Suppressor macrophage treated with lipopolysaccharide for 4 hours (primary cell): ENCODE measurements at regions not wholly inside any gene's neighbourhood (a gene's known extent, or its start where the extent isn't known, plus 50 kb on each side); places are given as distances from the start of the nearest gene placed in this dataset.

Experiments used
- DNase-seq: peaks from one replicate; pipeline ENCODE4 v3.0.0-alpha.2; 2020

DNA sequence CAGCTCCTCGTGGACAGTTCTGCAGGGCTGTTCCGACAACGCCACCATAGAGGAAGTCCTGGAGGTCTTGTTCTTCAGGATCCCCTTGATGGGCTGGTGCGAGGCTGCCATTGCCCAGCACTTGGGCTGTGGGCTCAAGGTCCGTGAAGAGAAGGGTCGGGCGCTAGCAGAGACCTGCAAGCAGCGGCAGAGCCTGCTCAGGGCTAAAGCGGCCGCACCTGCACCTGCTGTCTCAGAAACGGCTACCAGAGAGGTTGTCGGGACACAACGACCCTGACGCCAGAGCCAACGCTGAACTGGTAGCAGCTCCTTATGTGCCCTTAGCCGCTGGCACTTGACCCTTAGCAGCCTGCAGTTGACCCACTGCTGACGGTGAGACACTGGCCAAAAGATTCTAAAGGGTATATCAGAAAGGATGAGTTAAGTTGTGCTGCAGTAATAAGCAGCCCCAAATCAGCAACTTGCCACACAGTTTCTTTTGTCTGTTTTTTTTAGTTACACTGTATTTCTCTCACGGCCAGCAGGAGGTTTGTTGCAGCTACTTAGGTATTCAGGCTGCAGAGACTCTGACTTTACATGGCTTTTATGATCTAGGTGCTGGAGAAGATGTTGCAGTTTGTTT, 55.5 kb upstream of the ST6GAL2 start:
- no peak for DNase-seq

GRCh38 chr2:106943468-106944200, 57.7 kb upstream of the ST6GAL2 start:
- no peak for DNase-seq

DNA sequence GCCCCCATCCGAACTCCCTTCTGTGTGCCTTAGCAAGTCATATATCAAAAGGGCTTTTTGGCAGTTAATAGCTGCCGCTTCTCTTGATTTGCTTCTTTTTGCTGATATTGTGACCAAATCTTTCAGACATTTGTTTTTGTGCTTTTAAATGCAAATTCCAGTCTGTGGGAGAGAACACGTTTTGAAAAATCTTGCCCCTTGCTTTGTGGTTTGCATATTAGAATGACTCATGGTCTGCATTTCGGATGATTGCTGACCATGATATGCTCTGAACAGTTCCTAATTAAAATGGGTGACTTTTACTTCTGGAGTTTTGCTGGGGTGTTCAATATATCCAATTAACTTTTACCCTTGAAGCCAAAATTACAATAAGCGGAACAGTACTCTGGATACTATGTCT, 58.2 kb upstream of the ST6GAL2 start:
- DNase-seq, result no peak

GRCh38 chr2:106948540-106948939, 62.6 kb upstream of the ST6GAL2 start:
- DNase-seq, result no peak

GRCh38 chr2:106953236-106953635, 67.3 kb upstream of the ST6GAL2 start:
- no peak for DNase-seq

DNA sequence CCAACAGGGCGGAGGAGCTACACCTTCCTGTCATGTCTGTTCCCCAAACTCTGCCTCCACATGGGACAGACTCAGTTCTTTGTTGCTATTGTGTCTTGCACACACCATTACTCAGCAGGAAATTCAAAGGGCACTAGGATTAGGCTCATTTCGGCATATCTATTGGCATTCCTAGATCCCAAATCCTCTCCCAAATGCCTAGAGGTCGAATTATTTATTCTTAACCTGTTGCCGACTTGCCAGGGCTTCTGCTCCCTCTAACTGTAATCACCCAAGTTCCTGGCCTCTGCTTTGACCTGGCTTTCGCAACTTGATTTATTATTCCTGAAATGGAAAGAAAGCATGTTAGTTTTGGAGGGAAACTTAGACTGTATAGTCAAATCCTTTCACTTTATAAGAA, 67.8 kb upstream of the ST6GAL2 start:
- DNase-seq, result no peak

DNA sequence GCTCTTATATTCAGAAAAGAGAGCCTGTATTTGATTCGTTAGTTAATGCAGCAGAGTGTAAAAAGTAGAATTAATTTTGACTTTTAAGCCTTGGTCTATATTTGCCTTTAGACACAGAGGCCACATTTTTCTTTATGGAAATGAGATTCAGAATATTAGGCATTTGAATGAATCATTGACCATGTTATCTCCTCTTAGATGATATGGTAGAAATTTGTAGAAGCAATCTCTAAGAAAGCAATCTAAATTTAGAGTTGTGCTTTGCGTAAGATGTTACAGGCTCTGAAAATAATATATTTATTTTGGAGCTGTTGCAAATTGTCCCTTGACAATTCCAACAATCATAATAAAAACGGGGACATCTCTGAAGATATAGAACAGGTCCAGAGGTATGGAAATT, 68.3 kb upstream of the ST6GAL2 start:
- no peak for DNase-seq

DNA sequence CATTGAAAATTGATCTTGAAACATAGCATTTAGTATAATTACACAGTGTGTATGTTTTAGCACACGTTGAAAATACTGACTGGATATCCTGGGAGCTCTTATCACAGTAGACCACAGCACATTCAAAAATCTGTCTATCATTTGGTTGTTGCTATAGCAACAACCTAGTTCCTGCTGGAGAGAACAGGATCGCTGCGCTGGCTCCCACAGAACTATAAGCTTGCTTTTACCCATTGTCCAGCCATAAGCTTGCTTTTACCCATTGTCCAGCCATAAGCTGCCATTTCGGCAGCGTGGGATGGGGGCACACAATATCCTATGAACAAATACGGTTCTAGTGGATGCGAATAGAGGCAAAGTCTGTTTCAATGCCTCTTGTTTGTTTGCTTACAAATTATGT, 70.4 kb upstream of the ST6GAL2 start:
- DNase-seq, result no peak

- no peak for DNase-seq
Measured at GRCh38 chr2:106956879-106957278, 70.9 kb upstream of the ST6GAL2 start.

DNA sequence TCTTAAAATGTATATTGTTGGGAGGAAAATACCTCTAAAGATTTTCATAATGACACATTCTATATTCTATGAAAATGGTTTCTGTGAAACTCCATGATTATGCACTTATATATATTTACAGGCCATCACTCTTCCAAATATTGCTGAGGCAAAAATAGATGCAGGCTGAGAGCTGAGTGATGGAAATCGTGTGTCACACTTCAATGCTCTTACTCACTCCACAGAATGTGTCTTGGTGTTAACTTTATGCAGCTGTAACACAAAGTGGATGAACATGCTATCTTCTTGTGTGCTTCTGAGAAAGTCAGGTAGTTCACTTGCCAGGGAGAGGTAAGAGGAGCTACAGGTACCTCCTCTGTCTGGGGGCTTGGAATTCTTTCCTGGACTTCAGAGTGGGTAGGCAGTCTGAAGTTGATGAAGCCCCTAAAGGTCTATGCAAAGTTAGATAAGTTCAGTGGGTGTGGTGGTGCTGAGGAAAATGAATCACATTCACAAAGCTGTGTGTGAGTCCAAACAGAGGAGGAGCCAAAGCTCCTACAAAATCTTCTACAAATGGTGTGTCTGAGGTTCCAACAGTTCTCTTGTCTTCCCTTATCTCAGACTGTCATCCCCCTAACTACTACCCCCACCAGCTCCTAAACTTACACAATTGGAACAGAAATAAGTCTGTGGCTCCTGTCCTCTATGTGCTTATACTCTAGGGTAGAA, 74.2 kb upstream of the ST6GAL2 start:
- DNase-seq, result no peak

DNA sequence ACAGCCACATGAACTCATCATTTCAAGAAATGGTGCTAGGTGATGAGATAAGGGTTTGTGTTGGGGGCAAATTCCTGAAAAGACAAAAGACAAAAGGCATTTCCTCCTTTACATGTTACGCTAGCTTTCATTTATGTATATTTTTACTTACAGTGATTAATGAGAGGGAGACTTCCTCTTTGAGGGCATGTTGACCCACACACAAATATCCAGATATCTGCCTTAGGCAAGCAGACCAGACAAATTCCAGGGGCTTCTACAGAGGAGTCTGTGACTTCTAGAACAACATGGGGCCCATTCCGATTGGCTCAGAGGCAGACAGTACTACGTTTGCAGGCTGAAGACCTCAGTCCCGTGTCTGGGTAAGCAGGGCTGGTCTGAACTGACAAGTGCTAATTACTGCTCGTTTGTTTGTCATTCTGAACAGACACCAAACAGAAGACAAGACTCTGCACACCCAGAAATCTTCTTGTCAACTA, 74.8 kb upstream of the ST6GAL2 start:
- no peak for DNase-seq

GRCh38 chr2:106961328-106961727, 75.4 kb upstream of the ST6GAL2 start:
- no peak for DNase-seq

DNA sequence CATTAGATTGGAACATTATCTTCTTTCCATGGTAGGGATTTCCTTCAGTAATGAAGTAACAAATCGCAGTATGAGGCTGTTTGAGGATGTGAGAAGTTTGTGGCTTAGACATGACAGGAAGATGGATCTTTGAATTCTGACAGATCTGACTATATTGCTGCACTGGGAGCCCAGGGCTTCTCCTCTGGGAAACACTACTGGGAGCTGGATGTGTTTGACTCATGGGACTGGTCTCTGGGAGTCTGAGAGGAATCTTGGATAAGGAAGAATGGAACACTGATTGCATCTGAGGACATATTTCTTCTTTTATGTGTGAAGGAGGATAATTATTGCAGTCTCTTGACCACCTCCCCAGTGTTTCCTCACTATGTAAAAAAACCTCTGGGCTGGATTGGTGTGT, 77.2 kb upstream of the ST6GAL2 start:
- no peak for DNase-seq

- DNase-seq, result no peak
Measured at GRCh38 chr2:106963893-106964292, 77.9 kb upstream of the ST6GAL2 start.

DNA sequence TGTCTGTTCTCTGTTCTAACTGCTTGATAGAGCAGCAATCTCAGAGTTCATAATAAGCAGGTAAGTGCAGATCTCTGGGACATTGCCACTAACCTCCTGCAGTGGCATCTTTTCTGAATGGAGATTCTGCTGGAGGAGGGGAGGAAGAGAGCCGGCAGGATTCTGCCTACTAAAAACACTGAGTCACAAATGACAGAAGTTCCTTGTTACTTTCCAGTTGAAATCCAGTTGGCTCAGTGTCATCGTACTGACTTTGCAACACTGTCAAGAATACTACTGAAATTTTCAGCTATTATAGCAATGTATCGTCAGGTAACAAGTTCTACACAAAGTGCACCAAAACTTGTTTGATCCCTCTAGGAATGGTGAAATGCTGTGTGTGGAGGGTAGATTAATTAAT, 79.6 kb upstream of the ST6GAL2 start:
- no peak for DNase-seq

DNA sequence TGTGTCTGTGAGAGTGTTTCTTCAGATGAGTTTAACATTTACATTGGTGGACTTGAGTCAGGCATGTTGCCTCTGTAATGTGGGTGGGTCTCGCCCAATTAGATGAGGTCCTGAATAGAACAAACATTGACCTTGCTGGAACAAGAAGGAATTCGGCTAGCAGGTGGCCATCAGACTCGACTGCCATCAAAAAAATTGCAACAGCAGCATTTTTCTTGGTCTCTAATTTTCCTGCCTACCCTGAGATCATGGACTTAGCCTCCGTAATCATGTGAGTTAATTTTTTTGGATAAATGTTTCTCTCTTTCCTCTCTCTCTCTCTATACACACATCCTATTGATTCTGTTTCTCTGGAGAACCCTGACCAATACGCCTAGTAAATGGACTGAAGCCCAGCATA, 83.8 kb upstream of the ST6GAL2 start:
- no peak for DNase-seq

GRCh38 chr2:106970471-106971261, 84.7 kb upstream of the ST6GAL2 start:
- no peak for DNase-seq

DNA sequence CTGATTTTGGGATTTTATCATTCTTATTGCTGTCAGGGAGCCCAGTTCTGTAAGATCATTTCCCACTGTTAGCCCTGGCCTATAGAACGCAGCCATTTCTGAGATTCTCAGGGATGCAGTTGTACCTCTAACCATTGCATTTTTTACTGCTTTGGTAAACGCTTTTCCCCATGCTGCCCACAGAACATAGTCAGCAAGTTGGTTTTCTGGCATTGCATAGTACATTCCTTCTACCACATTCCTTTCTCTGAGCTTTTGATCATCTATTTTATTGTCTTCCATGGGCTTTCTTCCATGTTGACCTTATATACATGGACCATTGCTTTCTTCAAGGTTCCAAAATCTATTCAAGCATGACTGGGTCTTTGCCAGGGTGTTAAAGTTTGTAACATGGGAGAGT, 86.8 kb upstream of the ST6GAL2 start:
- DNase-seq, result no peak

- DNase-seq, result no peak
Measured at GRCh38 chr2:106974891-106975290, 88.9 kb upstream of the ST6GAL2 start.

GRCh38 chr2:106975641-106976040, 89.7 kb upstream of the ST6GAL2 start:
- DNase-seq, result no peak

- no peak for DNase-seq
Measured at GRCh38 chr2:106976548-106976947, 90.6 kb upstream of the ST6GAL2 start.

- no peak for DNase-seq
Measured at GRCh38 chr2:106977717-106978116, 91.8 kb upstream of the ST6GAL2 start.

GRCh38 chr2:106978647-106979046, 92.7 kb upstream of the ST6GAL2 start:
- DNase-seq, result no peak
